Tibial nerve (tissue), 4 donors: ENCODE measurements at regions not wholly inside any gene's neighbourhood (a gene's known extent, or its start where the extent isn't known, plus 50 kb on each side); places are given as distances from the start of the nearest gene placed in this dataset.

ENCODE experiments used
- CTCF ChIP-seq, 5 experiments: fragments of 200-600 bp in 3 of 5; fragments of 450-650 bp in 2 of 5; sonication (generic) in 3 of 5; IDR thresholded peaks; one replicate each; pipeline ENCODE4 v1.5.1; 2016 to 2019; ENCODE audit warnings: antibody characterized with exemption in 5 of 5, mild to moderate bottlenecking in 3 of 5, moderate library complexity in 2 of 5
- EP300 ChIP-seq, 2 donors: sonication (generic); formaldehyde crosslinking; IDR thresholded peaks; one replicate each; pipeline ENCODE4 v1.6.1; 2017; ENCODE audit warnings: antibody characterized with exemption in 2 of 2, mild to moderate bottlenecking in 1 of 2
- POLR2A ChIP-seq, 2 donors: fragments of 450-650 bp; IDR thresholded peaks; one replicate each; pipeline ENCODE4 v1.6.1; 2017; ENCODE audit warnings: antibody characterized with exemption in 2 of 2, mild to moderate bottlenecking in 2 of 2, moderate library complexity in 2 of 2

- TF ChIP-seq CTCF (IDR thresholded peaks at IDR 0.05), result no peak
- TF ChIP-seq POLR2A (IDR thresholded peaks at IDR 0.05), result no peak
- TF ChIP-seq EP300 (IDR thresholded peaks at IDR 0.05), result no peak
These were observed 80.2 kb upstream of the FUT8 start for GRCh38 chr14:65332141-65332871.
